SK-N-SH (cell line): ENCODE measurements at regions not wholly inside any gene's neighbourhood (a gene's known extent, or its start where the extent isn't known, plus 50 kb on each side); places are given as distances from the start of the nearest gene placed in this dataset.

Experiments
- EP300 ChIP-seq, 2 experiments: IDR thresholded peaks; 2 replicates each; pipeline versions ENCODE4 v1.4.0 to v1.6.1; 2012; ENCODE audit warnings: borderline replicate concordance in 1 of 2, low read depth in 1 of 2, low read length in 1 of 2
- FOXM1 ChIP-seq: IDR thresholded peaks from 2 replicates; pipeline ENCODE4 v1.4.0; 2012; ENCODE audit warnings: low read depth, mild to moderate bottlenecking
- JUND ChIP-seq: IDR thresholded peaks from 2 replicates; pipeline ENCODE4 v1.4.0; 2012
- MXI1 ChIP-seq: IDR thresholded peaks from 2 replicates; pipeline ENCODE4 v1.6.1; 2012; ENCODE audit warnings: mild to moderate bottlenecking, low read depth, low read length, improper control_type of control experiment
- POLR2AphosphoS5 ChIP-seq: IDR thresholded peaks from 2 replicates; pipeline ENCODE4 v1.6.1; 2012; ENCODE audit warnings: low read depth, low read length
- YY1 ChIP-seq: IDR thresholded peaks from 2 replicates; pipeline ENCODE4 v1.4.0; 2012; ENCODE audit warnings: low read depth, mild to moderate bottlenecking
- TF ChIP-seq, protein P1 (sequence below): fragments of 200-600 bp; sonication (generic); IDR thresholded peaks from 2 replicates; pipeline ENCODE4 v1.6.1; 2017; ENCODE audit warnings: antibody characterized with exemption, mild to moderate bottlenecking, moderate library complexity
- TF ChIP-seq, protein P2 (sequence below): IDR thresholded peaks from 2 replicates; pipeline ENCODE4; 2012
- TF ChIP-seq, protein P3 (sequence below): IDR thresholded peaks from 2 replicates; pipeline ENCODE4 v1.6.1; 2012; ENCODE audit warnings: mild to moderate bottlenecking, low read depth, low read length, moderate library complexity

DNA sequence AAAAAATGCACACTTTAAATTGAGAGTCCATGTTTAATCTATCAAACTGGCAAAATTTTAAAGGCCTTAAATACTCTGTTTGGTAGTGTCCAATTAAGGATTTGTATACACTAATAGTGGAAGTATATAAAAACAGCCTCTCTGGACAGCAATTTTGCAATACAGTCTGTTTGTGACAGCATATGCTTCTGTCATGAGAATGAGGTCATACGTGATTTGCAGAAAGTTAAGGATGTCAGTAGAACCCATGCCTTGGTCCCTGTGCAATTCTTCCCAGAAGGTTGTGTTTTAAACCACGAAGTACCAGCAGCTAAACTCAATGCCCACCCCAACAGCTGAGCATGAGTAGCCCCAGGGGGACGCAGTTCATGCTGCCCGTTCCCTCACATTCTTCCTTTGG lies 78.4 kb downstream of the AIPL1 start:
- TF ChIP-seq, protein P1, sequence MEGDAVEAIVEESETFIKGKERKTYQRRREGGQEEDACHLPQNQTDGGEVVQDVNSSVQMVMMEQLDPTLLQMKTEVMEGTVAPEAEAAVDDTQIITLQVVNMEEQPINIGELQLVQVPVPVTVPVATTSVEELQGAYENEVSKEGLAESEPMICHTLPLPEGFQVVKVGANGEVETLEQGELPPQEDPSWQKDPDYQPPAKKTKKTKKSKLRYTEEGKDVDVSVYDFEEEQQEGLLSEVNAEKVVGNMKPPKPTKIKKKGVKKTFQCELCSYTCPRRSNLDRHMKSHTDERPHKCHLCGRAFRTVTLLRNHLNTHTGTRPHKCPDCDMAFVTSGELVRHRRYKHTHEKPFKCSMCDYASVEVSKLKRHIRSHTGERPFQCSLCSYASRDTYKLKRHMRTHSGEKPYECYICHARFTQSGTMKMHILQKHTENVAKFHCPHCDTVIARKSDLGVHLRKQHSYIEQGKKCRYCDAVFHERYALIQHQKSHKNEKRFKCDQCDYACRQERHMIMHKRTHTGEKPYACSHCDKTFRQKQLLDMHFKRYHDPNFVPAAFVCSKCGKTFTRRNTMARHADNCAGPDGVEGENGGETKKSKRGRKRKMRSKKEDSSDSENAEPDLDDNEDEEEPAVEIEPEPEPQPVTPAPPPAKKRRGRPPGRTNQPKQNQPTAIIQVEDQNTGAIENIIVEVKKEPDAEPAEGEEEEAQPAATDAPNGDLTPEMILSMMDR, result no peak
- TF ChIP-seq, protein P2, sequence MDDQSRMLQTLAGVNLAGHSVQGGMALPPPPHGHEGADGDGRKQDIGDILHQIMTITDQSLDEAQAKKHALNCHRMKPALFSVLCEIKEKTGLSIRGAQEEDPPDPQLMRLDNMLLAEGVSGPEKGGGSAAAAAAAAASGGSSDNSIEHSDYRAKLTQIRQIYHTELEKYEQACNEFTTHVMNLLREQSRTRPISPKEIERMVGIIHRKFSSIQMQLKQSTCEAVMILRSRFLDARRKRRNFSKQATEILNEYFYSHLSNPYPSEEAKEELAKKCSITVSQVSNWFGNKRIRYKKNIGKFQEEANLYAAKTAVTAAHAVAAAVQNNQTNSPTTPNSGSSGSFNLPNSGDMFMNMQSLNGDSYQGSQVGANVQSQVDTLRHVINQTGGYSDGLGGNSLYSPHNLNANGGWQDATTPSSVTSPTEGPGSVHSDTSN, result no peak
- no peak for TF ChIP-seq JUND
- TF ChIP-seq, protein P3, sequence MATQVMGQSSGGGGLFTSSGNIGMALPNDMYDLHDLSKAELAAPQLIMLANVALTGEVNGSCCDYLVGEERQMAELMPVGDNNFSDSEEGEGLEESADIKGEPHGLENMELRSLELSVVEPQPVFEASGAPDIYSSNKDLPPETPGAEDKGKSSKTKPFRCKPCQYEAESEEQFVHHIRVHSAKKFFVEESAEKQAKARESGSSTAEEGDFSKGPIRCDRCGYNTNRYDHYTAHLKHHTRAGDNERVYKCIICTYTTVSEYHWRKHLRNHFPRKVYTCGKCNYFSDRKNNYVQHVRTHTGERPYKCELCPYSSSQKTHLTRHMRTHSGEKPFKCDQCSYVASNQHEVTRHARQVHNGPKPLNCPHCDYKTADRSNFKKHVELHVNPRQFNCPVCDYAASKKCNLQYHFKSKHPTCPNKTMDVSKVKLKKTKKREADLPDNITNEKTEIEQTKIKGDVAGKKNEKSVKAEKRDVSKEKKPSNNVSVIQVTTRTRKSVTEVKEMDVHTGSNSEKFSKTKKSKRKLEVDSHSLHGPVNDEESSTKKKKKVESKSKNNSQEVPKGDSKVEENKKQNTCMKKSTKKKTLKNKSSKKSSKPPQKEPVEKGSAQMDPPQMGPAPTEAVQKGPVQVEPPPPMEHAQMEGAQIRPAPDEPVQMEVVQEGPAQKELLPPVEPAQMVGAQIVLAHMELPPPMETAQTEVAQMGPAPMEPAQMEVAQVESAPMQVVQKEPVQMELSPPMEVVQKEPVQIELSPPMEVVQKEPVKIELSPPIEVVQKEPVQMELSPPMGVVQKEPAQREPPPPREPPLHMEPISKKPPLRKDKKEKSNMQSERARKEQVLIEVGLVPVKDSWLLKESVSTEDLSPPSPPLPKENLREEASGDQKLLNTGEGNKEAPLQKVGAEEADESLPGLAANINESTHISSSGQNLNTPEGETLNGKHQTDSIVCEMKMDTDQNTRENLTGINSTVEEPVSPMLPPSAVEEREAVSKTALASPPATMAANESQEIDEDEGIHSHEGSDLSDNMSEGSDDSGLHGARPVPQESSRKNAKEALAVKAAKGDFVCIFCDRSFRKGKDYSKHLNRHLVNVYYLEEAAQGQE, result no peak
- TF ChIP-seq YY1, result no peak
- no peak for TF ChIP-seq FOXM1
- no peak for TF ChIP-seq MXI1
- no peak for TF ChIP-seq POLR2AphosphoS5
- TF ChIP-seq EP300 (IDR thresholded peaks at IDR 0.05; ENCODE audit: borderline replicate concordance in 1 of 2, low read depth in 1 of 2, low read length in 1 of 2), result no peak
